ENCODE measurements at regions not wholly inside any gene's neighbourhood (a gene's known extent, or its start where the extent isn't known, plus 50 kb on each side); places are given as distances from the start of the nearest gene placed in this dataset.

DNA sequence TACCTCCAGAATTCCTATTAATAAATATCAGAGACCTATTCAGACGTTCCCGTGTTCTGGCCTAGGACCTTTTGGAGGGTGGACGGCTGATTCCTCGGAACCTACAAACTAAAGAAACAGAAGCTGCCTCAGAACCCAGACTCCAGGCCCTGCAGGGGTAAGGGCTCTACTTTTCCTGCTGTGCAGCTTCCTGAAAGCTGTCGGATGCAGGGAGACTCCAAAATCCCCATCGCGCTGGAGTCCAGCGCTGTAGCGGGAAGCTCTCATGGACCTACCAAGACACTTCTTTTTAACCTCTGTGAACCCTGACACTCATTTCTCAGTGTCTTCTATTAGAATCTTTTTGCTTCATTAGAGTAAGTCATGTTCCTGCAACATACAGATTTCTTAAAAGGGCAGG lies 244.5 kb upstream of the PITRM1 start:
- DNase-seq (ENCODE audit: extremely low read depth in 1 of 2, low read depth in 1 of 2): no peak

DNA sequence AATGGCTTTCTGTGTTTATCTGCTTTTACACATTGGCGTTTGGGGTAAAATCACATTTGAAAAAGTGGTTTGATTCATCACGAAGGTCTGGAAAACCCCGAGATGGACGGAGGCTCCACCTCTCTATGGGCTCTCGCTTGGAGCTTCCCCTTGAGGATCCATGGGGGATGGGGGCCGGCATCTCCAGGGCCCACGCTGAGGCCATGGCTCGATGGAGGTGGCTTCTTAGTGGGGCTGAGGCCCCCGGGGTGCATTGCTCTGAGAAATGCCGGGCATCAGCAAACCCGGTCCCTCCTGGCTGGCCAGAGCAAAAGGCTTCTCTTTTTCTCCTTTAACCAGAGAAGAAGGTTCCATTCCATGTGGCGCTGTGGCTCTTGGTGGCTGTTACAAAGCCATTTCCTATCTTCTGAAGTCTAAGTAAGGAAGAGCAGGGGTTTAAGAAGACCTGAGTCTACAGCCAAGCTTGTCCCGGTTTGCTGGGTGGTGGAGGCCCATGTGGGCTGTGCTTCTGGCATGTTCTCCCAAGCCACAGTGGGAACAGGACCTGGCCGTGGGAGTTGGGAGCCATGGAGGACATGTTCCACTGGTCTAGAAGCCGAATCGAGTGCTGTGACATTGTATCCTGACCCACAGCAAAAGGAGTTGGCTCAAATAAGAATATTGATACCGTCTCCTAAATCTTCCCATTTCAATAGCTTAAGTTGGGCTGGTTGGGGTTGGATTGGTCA lies 243.5 kb upstream of the PITRM1 start:
- DNase-seq (ENCODE audit: extremely low read depth in 1 of 2, low read depth in 1 of 2): no peak

DNA sequence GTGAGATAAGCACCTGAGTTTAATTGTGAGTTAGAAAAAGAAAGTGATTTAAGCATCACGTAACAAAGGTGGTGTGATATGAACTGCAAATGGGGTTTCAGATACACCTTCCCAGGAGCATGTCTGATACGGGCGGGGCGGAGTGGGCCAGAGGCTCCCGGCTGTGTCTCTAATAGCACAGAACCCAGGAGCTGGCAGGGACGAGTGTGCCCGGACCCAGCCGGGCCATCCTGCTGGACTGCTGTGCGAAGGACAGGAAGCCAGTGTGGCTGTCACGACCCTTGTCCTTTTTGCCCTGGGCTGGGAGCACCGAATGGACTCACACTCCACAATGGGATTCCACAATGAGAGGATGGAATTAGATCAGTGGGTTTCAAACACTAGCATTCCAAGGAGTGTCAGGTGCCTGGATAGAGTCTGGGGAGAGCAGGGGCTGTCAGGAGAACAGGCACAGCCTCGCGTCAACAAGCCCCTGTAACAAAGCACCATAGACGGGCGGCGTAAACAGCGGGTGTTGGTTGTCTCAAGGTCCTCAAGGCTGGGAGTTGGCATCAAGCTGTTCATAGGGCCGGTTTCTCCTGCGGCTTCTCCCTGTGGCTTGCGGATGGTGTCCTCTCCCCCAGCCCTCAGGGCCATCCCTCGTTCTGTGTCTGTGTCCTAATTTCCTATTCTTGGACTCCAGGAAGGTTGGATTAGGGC lies 242.6 kb upstream of the PITRM1 start:
- DNase-seq (ENCODE audit: extremely low read depth in 1 of 2, low read depth in 1 of 2): no peak

DNA sequence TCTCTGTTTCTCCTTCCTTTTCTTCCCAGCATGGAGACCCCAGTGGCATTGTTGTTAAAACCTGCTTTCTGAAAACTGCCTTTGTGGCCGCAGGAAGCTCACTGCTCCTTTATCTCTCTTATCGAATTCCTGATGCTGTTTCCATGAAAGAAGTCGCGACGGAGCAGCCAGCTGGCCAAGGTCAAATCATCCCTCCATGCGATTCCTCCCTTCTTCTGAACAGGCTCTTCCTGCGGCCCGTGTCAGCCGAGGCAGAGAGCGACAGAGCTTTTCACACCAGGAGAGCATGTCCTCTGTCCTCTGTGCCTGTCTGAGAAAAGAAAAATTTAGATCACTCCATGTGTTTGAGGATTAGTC lies 242.1 kb upstream of the PITRM1 start:
- DNase-seq (ENCODE audit: extremely low read depth in 1 of 2, low read depth in 1 of 2): no peak

DNA sequence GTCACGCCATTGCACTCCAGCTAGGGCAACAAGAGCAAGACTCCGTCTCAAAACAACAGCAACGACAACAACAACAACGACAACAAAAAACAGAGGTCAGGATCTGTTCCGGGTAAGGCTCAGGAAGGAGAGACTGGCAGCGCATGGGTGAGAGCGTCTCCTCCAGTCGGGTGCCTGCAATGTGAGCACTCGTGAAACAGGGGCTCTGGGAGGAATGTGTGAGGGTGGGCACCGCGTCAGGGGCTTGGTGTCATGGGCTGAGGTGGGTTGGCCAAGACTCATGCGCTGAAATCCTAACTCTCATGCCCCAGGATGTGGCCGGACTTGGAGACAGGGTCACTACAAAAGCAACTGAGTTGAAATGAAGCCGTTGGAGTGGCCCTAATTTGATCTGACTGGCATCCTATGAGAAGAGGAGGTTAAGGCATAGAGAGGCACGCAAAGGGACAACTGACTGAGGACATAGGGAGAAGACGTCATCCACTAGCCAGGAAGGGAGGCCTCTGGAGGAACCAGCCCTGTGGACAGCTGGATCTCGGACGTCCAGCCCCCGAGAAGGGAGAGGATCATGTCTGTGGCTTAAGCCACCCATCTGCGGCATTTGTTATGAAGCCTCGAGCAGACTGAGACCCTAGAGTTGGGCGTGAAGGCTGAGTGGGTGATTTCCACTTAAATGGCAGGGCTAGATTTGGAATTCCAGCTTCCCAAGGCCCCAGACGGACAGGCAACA lies 241.5 kb upstream of the PITRM1 start:
- no peak for DNase-seq (ENCODE audit: extremely low read depth in 1 of 2, low read depth in 1 of 2)

DNA sequence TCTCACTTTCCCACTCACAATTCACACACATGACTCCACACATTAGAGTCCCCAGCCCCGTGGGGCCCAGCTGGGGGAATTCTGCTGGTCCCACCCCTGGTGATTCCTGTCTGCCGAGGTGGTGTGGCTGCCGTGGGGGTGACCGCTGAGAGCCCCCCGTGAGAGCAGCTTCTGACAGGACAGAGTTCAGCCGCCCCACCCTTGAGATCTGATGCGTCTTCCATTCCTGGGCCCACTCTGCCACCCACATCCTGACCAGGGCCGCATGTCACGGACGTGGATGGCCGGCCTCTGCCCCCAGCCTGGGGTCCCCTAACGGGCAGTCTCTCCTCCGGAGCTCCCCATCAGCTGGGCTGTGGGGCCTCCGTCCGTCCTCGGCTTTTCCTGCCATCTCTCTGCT lies 240.1 kb upstream of the PITRM1 start:
- no peak for DNase-seq (ENCODE audit: extremely low read depth in 1 of 2, low read depth in 1 of 2)

DNA sequence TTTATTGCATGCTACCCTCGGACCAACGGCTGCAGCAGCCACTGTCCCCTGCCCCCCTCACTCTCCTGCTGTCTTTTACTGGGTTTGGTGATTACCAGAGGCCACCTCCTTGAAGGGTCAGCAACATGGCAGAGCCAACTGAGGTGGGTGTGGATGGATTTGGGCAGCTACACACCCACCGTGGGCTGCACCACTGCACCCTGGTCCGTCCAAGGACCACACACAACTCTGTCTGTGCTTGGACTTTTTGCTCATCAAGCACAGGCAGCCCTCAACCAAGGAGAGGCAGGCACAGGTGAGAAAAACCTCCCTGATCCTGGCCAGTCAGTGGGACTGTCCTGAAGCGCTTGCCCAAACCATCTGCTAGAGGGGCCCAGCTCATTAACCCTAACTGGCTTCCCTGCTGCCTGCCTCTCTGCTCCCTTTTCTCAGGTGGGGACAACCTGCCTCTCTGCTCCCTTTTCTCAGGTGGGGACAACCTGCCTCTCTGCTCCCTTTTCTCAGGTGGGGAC lies 239.5 kb upstream of the PITRM1 start:
- no peak for DNase-seq (ENCODE audit: extremely low read depth in 1 of 2, low read depth in 1 of 2)

DNA sequence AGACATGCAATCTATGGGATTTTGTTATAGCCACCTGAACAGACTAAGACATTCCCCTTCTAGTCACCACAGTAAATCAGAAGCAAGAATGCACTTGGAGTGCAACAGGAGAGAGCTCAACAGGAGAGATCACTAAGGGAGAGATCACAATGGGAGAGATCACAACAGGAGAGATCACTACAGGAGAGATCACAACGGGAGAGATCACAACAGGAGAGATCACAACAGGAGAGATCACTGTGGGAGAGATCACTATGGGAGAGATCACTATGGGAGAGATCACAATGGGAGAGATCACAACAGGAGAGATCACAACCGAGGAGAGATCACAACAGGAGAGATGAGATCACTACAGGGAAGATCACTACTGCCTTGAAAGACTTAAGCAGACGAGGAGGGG lies 238.5 kb upstream of the PITRM1 start:
- no peak for DNase-seq (ENCODE audit: extremely low read depth in 1 of 2, low read depth in 1 of 2)

DNA sequence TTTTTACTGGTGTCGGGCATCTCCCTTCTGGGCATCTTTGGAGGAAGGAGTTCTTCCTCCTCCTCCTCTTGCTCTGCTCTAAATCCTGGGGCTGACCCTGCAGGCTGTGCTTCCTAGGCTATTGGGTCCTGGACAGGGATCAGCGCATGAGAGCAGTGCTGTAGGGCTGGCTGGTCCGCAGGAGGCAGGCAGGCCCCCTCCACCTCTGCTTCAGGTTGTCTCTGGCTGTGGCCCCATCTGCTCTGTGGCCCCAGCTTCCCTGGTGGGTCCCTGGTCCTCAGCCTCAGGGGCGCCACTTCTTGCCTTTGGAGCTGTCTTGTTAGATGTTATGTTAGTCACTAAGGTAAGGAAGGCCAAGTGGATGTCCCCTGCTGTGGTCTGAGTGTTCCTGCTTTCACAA lies 237.3 kb upstream of the PITRM1 start:
- no peak for DNase-seq (ENCODE audit: extremely low read depth in 1 of 2, low read depth in 1 of 2)

DNA sequence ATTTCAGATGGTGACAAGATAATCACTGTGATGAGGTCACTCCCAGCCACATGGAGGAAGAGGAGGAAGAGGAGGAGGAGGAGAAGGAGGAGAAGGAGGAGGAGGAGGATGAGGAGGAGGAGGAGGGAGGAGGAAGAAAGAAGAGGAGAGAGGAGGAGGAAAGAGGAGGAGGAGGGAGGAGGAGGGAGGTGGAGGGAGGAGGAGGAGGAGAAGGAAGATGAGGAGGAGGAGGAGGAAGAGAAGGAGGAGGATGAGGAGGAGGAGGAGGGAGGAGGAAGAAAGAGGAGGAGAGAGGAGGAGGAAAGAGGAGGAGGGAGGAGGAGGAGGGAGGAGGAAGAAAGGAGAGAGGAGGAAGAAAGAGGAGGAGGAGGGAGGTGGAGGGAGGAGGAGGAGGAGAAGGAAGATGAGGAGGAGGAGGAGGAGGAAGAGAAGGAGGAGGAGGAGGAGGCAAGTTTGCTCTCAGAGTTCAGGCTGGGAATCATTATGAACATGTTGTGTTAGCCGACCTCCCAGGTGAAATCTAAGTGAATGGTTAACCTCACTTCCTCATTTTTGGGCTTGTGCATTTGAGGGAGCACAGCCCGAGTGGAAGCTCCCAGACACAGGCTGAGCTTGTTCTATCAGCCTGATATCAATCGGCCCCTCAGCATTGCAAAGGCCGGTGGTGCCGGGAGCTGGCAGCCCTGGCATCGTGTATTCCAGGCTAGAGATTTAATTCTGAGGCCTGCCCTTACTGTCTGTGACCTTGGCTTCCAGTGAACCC lies 236.2 kb upstream of the PITRM1 start:
- no peak for DNase-seq (ENCODE audit: extremely low read depth in 1 of 2, low read depth in 1 of 2)

DNA sequence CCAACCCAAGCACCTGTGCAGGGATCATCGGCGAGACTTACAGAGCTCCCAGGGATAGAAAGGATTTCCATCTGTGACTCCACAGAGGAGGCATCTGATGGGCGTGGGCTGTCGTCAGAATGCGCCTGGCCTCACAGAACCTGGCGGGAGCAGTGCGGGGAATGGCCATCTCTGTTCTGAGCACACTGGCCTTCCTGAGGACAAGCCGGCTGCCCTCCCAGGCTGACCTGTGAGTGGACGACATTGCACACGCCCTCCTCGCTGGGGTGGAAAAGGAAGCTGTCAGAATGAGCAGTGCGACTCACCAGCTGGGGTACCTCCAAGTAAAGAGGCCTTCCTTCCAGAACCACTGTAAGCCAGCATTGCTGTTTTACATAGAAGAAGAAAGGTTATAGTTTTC lies 234.6 kb upstream of the PITRM1 start:
- no peak for DNase-seq (ENCODE audit: extremely low read depth in 1 of 2, low read depth in 1 of 2)

DNA sequence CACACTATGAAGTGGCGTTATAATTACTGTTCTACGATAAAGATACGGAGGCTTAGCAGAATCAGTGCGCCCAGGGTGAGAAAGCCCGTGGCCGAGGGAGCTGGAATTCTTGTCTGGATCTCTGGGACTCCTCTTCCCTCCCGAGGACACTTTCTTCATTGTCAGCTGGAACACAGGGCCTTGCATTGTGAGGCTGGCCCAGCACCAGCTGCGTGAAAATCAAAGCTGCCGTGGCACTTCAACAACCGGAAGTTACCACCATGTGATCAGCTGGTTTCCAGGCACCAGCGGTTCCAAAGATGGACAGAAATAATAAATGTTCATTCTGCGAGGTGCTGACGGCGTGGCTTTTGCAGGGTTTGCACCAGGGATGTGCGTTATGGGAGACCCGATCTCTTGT lies 234.0 kb upstream of the PITRM1 start:
- no peak for DNase-seq (ENCODE audit: extremely low read depth in 1 of 2, low read depth in 1 of 2)

DNA sequence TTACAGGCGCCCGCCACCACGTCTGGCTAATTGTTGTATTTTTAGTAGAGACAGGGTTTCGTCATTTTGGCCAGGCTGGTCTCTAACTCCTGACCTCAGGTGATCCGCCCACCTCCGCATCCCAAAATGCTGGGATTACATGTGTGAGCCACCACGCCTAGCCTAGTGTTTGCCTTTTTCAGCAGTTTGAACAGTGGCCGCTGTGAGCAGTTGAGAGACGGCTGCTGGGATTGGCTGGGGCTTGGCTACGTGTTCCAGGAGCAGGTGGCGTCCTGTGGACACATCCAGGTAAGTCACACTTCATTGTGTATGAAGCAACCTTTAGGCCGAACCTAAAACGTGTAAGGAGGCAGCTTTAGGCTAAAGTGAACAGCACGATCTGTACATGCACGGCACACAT lies 231.8 kb upstream of the PITRM1 start:
- DNase-seq (ENCODE audit: extremely low read depth in 1 of 2, low read depth in 1 of 2): no peak

DNA sequence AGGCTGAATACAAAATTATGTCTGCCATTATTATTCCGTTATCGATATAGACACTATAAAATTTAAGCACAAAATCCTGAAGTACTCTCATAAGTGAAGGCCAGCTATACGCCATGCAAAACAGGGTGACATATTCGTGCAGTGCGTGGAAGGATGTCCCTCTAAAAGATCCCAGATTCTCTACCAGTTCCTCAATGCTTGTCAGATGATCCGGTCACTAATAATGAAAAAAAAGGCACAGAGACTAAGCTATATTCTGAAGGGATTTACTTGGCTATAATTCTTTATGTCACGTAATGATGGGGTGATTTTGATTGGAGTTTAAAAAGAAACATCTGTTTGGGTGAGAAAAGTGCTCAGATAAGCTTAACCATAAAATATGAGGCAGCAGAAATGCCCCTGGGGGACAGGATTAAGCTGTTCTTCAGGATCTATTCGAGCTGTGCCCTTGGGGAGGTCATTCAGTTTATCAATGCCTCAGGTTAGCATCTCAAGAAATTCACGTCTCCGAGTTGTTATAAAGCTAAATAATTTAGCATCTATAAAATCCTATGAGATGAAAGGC lies 229.7 kb upstream of the PITRM1 start:
- no peak for DNase-seq (ENCODE audit: extremely low read depth in 1 of 2, low read depth in 1 of 2)

DNA sequence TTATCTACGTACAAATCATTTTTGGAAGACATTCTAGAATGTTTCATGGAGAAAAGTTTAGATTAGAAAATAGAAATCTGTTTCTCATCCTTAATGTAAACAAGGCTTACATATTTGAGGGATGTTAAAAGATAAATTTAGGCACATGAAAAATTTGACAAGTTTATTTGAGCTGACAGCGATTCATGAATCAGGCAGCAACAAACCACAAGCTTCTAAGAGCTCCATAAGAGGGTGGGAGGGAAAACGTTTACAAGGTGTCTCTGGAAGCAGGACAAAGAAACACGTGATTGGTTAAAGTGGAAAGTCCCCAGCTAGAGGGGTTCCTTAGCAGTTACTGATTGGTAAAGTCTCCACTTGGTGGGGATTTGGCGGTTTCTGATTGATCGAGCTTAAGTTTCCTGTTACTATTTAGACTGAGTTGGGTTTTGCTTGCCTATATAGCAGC lies 228.9 kb upstream of the PITRM1 start:
- DNase-seq (ENCODE audit: extremely low read depth in 1 of 2, low read depth in 1 of 2): no peak

DNA sequence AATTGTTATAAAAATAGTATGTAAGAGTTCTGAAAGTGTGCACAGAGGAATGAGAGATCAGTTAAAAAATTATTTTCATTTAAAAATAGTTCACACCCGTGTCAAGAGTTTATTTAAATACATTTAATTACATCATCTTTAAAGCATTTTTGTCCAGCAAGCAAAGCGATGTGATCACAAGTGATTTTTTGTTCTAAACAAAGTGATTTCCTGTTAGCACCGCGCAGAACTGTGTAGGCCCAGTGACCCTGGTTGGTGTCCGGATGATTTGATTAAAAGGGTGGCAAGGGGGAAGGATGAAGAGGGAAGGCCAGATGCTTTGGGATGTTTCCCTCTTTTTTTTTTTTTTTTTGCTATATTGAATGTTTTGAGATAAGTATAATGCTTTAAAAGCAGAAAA lies 227.8 kb upstream of the PITRM1 start:
- no peak for DNase-seq (ENCODE audit: extremely low read depth in 1 of 2, low read depth in 1 of 2)

DNA sequence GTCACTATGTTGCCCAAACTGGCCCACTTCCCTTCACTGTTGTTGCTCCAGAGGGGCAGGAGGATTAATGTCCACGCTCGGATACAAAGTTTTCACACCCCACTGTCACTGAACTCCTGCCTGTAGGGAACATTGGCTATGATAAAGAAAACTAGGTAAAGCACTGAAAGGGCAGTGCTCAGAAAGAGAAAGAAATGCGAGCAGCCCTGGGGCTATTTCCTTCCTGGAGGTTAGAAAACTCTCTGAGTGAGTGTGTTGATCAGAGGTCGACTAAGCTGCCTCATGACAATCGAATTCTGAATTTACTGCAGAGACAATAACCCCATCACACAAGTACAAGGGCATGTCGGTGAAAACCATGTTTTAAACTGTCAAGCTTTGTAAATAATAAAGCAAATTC lies 227.2 kb upstream of the PITRM1 start:
- no peak for DNase-seq (ENCODE audit: extremely low read depth in 1 of 2, low read depth in 1 of 2)

DNA sequence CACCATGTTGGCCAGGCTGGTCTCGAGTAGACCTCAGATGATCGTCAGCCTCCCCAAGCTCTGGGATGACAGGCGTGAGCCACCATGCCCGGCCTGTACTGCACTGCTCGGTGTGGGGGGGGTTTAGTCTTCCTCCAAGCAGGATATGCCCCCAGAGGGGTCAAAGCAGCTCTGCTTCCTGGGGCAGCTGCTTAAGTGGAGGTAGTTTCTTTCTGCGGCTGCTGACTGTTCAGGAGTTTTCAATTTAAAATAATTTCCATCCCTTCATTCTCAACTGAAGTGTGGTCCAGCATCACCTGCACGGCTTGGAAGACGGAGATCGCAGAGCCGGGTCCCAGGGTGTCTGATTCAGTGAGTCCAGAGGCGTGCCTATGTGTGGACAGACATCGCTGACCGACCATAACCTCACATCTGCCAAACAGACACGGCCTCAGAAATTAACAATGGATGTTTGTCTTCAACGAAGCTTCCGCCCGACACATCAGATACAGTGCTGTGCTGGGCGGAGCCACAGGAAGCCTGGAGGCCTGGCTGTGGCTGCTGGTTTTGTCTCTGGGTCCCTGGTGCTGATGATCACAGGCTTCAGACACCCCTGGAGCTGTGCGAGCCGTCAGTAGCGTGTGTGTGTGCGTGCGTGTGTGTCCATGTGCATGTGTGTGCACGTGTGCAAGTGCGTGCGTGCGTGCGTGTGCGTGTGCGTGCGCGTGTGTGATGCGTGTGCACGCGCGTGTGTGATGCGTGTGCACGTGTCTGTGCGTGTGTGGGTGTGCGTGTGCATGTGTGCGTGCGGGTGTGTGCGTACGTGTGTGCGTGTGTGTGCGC lies 226.5 kb upstream of the PITRM1 start:
- DNase-seq (ENCODE audit: extremely low read depth in 1 of 2, low read depth in 1 of 2): no peak

DNA sequence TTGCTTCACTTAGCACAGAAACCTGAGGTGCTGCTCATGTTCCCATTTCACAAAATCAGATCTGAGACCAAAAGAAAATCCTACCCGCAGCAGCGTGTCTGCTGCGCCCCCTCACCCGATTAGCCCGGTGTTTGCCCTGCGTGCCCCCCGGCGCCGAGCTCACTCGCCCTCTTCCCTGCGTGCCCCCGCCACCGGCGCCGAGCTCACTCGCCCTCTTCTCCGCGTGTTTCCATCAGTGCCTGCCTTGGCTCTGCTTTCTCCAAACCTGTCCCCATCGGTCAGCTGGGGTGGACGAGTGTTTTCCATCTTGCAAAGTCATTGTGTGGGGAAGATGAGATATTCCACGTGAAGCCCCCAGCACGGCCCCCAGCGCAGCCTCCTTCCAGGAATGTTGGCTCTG lies 225.3 kb upstream of the PITRM1 start:
- DNase-seq (ENCODE audit: extremely low read depth in 1 of 2, low read depth in 1 of 2): no peak

DNA sequence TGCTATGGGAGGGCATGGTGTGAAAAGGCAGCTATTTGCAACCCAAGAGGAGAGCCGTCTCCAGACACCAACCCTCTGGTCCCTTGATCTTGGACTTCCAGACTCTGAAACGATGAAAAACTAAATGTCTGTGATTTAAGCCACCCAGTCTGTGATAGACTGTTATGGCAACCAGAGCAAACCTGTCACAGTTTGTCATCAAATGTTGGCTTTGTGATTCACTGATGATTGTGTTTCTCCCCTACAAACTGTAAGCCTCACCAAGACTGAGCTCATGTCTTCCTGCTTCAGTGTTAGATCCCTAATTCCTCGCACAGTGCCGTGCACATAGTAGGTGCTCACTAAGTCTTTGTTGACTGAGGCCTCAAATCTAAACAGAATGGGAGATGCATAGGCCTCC lies 224.6 kb upstream of the PITRM1 start:
- DNase-seq (ENCODE audit: extremely low read depth in 1 of 2, low read depth in 1 of 2): no peak

All from activated CD8-positive, alpha-beta memory T cell treated with anti-CD3 and anti-CD28 coated beads for 1 hour (primary cell).